GM18502 (cell line): ENCODE measurements at regions not wholly inside any gene's neighbourhood (a gene's known extent, or its start where the extent isn't known, plus 50 kb on each side); places are given as distances from the start of the nearest gene placed in this dataset.

ENCODE experiments used
- ATAC-seq: cut with Tn5 transposase; IDR thresholded peaks from one replicate; pipeline ENCODE4 v1.9.1; 2021; ENCODE audit warnings: mild to moderate bottlenecking; ENCODE audit not compliant: unreplicated experiment, poor library complexity

DNA sequence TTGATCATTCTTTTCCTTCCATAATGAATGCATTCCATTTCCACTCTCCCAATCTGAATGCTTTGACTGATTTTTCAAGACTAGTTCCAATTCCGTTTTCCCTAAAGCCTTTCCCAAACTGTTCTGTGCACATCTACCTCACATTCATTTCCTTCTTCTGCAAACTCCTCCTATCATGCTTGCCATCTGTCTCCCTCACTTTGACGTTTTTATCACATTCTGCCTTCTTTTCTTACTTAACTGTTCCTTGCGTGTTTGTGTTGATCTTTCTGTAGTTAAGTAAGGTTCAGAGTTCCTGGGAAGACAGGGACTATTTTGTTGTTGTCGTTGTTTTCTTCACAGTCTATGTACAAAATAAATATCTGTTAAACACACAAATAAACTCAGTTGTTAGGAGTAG is 179.0 kb downstream of the NXPE2 start:
- ATAC-seq = no peak

DNA sequence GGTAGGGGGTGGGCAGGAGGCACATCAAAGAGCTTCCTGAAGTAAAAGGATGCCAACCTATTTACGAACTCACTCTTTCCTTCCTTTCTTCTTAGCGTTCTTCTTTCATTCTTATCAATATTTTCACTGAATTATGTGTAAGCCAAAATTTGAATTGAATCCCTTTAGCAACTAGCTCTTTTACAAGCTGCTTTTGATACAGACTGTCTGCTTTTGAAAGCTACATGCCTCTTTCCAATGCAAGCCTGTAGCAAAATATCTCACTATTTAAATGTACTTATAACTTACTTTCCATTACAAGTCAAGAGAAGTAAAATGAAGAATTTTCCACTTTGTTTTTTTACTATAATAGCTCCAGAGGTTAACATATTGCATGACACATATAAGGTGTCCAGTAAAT is 186.6 kb downstream of the NXPE2 start:
- ATAC-seq = no peak

DNA sequence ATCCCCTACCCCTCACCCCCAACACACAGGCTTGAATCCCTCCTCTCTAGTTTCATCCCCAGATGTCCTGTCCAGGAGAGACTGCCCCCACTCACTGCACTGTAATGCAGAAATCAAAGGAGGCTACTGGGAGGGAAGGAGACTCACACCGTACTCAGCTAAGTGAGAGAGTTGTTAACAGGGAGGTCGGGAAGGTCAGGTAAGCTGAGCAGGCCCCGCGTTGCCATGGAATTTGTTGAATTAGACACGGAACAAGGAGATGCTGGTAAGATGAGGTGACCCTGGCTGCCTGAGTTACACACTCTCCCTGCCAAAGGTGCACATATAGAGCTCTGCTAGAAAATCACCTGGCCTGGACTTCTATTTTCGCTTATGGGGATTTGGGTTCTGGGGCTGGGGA is 197.9 kb downstream of the NXPE2 start:
- ATAC-seq = no peak

DNA sequence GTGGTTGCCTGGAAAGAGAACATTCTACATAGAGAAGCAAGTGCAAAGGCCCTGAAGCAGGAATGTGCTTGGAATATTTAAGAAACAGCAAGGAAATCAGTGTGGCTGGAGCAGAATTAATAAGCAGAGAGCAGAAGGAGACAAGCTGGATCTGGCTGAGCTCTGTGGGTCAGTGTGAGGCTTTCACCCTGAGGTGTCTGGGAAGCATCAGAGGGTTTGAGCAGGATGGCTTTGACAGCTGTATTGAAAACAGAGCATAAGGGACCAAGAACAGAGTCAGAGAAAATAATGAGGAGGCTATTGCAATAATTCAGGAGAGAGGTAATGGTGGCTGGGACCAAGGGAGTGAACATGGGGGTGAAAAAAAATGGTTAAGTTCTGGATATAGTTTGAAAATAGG is 199.6 kb downstream of the NXPE2 start:
- ATAC-seq = no peak

DNA sequence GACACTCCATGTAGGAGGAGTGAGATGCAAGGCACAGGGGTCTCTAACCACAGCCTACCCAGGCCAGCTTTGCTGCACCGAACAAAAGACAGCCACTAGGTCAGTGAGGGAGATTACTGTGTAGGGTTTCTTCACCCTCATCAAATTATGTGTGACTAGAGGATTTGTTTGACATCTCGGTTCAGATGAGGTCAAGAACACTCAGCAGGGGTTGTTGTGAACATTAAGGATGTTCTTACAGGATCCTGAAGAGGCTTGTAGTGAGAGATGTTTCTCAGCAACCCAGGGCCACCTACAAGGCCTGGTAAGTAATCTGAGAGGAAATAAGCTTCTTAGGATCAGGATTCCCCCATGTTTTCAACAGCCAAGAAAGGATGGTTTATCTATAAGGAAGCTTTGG is 202.1 kb downstream of the NXPE2 start:
- ATAC-seq = no peak

DNA sequence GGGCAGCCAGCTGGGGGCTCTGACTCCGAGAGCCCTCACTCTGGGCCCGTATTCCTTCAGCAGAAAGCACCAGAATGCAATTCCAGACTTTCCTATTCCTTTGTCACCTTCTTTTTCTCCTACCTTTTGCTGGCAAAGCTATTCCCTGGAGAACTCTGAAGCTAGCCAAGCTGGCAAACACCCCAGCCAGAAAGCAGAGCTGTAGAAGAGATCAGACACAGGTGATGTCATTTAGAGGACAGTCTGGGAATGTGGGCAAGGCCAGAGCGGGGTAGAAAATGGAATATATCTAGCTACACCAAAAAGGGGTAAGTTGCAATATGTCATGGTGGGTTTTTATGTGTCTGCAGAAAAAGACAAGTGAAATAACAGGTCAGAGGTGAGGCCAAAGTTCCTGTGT is 205.1 kb downstream of the NXPE2 start:
- ATAC-seq = no peak

GRCh38 chr11:114886644-114887265 is 208.4 kb downstream of the NXPE2 start:
- no peak for ATAC-seq

DNA sequence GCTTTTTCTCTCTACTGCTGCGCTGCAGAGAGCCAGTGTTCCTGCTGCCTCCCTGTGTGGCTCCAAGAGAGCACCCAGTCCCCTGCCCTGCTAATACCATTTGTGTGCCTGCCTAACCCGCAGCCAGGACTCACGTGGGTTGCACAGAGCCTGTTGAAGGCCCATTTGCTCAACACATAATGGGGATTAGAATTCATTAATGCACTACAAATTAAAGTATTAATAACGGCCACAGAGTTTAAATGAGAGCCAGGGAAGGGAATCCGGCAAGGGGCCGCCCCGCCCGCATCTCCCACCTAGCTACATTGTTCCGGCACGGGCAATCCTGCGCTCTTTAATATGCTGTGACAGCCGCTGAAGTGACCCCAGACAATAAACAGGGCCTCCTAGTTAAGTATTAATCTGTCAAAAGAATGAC is 211.3 kb downstream of the NXPE2 start:
- no peak for ATAC-seq

GRCh38 chr11:114890038-114890437 is 211.7 kb downstream of the NXPE2 start:
- ATAC-seq = no peak

- ATAC-seq = no peak
These were observed 213.6 kb downstream of the NXPE2 start for GRCh38 chr11:114891911-114892310.

DNA sequence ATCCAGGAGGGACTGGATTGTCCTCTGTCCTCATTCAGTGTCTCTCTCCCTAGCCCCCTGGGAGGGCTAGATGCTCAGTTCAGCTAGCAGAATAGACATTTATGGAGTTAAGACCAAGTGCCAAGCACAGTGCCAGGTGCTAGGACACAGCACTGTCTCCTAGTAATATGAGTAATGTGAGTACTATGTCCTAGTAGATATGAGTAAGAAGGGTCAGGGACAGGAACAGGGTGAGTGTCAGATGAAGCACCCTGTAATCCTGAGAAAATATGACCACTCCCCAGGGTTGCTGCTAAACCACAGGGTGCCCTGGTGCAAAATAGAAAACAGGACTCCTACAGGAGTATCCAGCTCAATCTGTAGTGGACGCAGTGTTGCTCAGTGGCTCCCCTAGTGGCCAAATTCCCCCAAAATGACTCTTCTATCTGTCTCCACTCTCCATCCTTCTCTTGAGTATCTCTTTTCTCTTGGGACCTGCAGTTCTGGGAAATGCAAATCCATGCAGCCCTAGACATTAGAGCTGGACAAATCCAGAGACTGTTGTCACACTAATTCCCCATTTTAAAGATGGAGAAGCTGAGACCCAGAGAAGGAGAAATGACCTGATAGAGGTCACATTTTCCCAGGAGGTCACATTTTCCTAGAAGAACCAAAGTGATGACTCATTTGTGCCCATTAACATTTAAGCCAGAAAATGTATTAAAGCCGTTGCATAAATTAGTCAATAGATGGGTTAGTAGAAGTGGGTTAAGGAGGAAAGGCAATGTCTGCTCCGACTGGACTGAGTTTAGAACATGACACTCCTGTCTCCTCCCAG is 214.3 kb downstream of the NXPE2 start:
- ATAC-seq = no peak

- no peak for ATAC-seq
These were observed 215.0 kb downstream of the NXPE2 start for GRCh38 chr11:114893329-114893728.

- ATAC-seq = no peak
These were observed 218.3 kb downstream of the NXPE2 start for GRCh38 chr11:114896594-114896993.

DNA sequence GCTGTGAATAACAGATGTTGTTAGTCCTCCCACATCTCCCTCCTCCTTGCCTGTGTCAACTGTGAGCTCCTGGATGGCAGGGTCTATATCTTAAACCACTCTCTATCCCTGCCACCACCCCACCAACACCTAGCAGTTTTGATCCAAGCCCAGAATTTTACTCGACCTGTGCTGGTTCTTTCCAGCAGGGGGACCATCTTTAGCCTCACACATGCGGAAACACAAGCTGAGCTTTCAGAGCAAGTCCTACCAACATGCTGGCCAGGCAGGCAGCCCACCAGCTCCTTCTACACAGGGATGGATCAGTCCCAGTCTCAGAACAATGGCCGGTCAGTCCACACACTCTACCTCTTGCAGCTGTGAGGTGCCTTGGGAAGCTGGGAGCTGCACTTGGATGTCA is 231.5 kb downstream of the NXPE2 start:
- ATAC-seq = no peak

- ATAC-seq = peak; percentile 45
These were observed 234.5 kb downstream of the NXPE2 start for GRCh38 chr11:114912826-114913225.

DNA sequence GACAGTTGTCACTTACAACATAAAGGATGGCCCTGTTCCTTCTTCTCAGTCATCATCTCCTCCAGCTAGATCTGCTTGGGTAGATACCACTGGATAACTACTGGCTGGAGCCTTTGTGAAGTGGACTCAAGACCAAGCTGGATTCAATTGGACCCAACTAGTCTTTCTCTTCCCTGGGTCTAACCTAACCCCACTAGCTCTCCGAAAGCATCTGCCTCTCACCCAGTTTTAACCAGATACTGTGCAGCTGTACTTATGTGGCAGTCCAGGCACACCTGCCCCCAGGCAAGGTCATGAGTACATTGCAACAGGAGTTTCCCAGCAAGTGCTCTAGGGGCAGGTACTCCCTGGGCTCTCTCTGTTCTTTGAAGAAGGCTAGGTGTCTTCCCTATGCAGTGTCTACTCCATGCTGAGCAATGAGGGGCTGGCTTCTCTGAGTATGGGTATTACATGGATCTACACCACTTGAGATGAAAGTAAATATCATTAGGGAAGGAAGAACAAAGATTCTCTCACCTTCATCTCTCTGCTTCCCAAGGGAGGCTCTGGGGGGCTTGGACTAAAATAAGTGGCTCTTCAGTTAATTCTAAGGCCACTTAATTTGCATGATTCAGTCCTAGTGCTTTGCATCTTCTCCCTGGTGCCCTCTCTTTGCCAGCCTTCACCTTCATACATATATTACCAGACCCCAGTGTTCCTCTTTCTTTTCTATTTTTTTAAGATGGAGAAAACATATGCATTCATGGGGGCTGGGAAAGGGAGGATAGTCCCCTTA is 236.1 kb downstream of the NXPE2 start:
- ATAC-seq = no peak

DNA sequence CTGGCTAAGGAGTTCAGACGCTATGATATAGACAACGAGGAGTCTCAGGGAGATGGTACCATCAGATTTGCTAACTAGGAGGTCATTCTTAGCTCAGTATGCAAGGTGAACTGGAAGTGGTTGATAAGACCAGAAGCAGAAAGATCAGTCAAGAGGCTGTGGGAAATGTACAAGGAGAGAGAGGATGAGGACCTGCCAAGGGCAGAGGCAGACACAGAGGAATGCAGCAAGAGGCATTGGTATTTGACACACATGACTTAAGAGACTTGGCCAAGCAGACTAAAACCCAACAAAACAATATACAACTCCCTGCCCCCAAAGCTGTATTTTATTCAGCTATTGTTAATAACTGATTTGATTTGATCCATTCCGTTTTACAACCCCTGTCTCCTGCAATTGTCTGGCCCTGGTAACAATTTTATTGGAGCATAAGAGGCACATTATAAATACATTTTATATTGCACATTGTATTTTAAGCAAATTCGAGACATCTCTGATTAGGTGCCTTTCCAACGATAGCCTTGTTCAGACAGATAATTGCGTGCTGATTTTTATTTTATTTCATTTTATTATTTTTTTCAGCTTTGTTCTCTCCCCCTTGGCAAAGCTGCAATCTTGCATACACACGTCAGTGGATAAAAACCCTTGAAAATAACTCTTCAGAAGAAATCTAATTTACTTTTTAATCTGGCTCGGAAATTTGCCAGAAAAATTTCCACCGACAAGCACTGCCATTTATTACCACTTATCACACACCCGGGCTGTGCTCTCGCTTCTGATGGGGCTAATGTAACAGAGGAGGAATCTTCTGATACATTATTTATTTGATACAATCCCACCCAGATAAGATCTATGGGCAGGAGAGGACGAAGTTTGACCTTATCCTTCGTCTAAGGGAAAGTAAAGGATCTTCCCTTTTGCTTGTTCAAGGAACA is 237.8 kb downstream of the NXPE2 start:
- no peak for ATAC-seq

DNA sequence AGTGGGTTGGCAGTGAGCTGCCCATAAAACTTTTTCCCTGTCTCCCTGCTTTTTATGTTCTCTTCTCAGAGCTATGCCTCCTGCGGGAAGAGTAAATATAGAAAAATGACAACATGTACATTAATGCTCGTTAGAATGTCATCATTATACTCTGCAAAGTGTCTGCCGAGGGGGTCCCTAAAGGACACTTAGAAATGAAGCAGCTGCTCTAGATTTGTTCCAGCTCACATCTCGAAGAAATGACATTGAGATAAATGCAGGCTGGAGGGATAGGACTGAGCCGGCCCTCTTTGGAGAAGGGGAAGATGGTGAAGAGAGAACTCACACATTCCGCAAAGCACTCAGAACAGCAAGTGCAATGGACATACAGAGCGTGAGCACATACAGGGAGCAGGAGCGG is 240.0 kb downstream of the NXPE2 start:
- ATAC-seq = no peak

DNA sequence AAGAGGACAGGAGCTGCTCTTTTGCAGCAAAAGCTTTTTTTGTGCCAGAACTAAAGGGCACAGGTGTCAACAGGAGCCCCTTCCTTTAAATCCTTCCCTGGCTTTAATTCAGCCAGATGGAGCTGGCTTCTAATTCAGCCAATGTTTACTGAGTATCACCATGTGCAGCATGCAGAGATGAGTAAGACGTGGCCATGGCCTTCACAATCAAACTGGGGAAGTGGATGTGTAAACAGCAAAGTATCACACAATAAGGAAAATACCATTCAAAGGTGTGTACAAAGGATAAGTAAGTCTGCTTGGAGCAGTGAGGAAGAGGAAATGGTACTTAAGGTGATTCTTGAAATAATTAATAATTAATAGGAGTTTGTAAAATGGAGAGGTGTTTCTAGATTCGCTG is 243.4 kb downstream of the NXPE2 start:
- ATAC-seq = no peak

- ATAC-seq = no peak
These were observed 245.7 kb downstream of the NXPE2 start for GRCh38 chr11:114924042-114924441.
